Tibial artery (tissue), 4 donors: ENCODE measurements at regions not wholly inside any gene's neighbourhood (a gene's known extent, or its start where the extent isn't known, plus 50 kb on each side); places are given as distances from the start of the nearest gene placed in this dataset.
A peak's percentile ranks its signal among the peaks of the same experiment; 100 is the strongest.
"Not testable (repeated sequence)": the region's sequence is repeated elsewhere in the genome, so short reads cannot be mapped to it uniquely, and the experiment has no call there.

Source experiments
- DNase-seq, 2 donors: peaks; one replicate each; pipeline ENCODE4 v3.0.0-alpha.2; 2019
- H3K27ac ChIP-seq, 2 donors: fragments of 200-600 bp; sonication (generic) in 1 of 2; 1 replicate in 1 of 2; 2 replicates in 1 of 2; pipeline ENCODE4 v1.5.1; 2018 to 2019; ENCODE audit warnings: mild to moderate bottlenecking in 1 of 2
- H3K27me3 ChIP-seq, 2 donors: fragments of 200-600 bp; sonication (generic) in 1 of 2; one replicate each; pipeline versions ENCODE4 v1.5.1 to v1.6.0; 2016 to 2019
- H3K36me3 ChIP-seq, 3 donors: fragments of 200-600 bp; sonication (generic) in 2 of 3; one replicate each; pipeline ENCODE4 v1.5.1; 2016 to 2019; ENCODE audit warnings: mild to moderate bottlenecking in 2 of 3
- H3K4me1 ChIP-seq, 4 donors: fragments of 200-600 bp; sonication (generic) in 2 of 4; 1 replicate in 3 of 4; 2 replicates in 1 of 4; pipeline ENCODE4 v1.5.1; 2016 to 2019
- H3K4me3 ChIP-seq, 2 donors: fragments of 200-600 bp; sonication (generic) in 1 of 2; 1 replicate in 1 of 2; 2 replicates in 1 of 2; pipeline ENCODE4 v1.5.1; 2018 to 2019; ENCODE audit warnings: mild to moderate bottlenecking in 2 of 2
- H3K9me3 ChIP-seq, 3 donors: fragments of 200-600 bp; sonication (generic) in 1 of 3; one replicate each; pipeline ENCODE4 v1.5.1; 2016 to 2019
- intact Hi-C: fragments of 100-400 bp; cut with DNase I; formaldehyde crosslinking; loops from one replicate; pipeline ENCODE4 v1.15.0; 2023; ENCODE audit warnings: low total_unique reads
- TF ChIP-seq, protein P1 (sequence below), 2 experiments: fragments of 200-600 bp in 1 of 2; fragments of 450-650 bp in 1 of 2; IDR thresholded peaks; one replicate each; pipeline ENCODE4 v1.5.1; 2017 to 2019; ENCODE audit warnings: antibody characterized with exemption in 2 of 2, mild to moderate bottlenecking in 1 of 2, moderate library complexity in 1 of 2

DNA sequence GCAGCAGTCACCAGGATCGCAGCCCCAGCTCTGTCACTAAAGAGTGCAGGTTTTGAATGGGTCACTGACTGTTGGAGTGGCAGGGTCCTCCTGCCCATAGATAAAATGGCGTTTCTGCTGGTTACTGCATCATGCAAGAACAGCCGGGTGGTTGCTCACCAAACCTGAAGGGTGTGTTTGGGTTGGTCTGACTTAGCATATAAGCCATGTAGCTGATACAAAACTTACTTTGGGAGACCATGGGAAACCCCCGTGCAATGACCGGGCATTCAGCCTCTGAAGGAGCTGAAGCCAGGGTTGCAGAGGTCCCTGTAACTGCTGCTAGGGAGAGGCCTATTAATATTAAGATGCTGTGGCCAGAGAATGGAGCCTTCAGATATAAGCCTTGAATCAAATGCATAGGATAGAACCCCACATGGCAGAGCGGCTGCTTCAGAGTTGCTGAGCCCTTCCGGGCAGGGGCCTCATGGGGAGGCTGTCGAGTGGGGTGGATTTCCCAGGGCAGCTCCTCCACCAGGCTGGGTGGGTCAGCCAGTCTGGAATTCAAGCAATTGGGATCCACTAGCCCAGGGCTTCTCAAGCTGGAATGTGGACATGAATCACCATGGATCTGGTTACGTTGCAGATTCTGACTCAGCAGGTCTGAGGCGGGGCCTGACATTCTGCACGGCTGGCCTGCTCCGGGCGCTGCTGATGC is 70.9 kb upstream of the CTBP2 start:
- H3K4me1 ChIP-seq: no peaks in the 10 kb centered on the region
- intact Hi-C loops: no loop called here
- H3K36me3 ChIP-seq: no peaks in the 10 kb centered on the region
- TF ChIP-seq, protein P1, sequence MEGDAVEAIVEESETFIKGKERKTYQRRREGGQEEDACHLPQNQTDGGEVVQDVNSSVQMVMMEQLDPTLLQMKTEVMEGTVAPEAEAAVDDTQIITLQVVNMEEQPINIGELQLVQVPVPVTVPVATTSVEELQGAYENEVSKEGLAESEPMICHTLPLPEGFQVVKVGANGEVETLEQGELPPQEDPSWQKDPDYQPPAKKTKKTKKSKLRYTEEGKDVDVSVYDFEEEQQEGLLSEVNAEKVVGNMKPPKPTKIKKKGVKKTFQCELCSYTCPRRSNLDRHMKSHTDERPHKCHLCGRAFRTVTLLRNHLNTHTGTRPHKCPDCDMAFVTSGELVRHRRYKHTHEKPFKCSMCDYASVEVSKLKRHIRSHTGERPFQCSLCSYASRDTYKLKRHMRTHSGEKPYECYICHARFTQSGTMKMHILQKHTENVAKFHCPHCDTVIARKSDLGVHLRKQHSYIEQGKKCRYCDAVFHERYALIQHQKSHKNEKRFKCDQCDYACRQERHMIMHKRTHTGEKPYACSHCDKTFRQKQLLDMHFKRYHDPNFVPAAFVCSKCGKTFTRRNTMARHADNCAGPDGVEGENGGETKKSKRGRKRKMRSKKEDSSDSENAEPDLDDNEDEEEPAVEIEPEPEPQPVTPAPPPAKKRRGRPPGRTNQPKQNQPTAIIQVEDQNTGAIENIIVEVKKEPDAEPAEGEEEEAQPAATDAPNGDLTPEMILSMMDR (IDR thresholded peaks at IDR 0.05): no peak
- H3K4me3 ChIP-seq: no peak overlapping the region
- peaks cover 0 to 7% of the 10 kb centered on the region in 2 donors for H3K27me3 ChIP-seq
- no peak overlapping the region for H3K27ac ChIP-seq
- H3K9me3 ChIP-seq: no peaks in the 10 kb centered on the region
- no peak for DNase-seq

DNA sequence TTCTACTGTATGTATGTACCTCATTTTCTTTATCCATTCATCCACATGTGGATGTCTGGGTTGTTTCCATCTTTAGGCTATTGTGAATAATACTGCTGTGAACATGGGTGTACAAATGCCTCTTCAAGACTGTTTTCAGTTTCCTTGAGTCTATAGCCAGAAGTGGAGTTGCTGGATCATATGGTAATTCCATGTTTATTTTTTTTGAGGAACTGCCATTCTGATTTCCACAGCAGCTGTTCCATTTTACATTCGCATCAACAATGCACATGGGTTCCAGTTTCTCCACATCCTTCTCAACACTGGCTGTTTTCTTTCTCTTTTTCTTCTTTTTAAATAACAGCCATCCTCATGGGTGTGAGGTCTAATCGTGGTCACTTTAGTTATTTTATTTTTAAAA is 69.9 kb upstream of the CTBP2 start:
- DNase-seq: no peak
- H3K4me3 ChIP-seq: no peak overlapping the region
- intact Hi-C loops: no loop called here
- no peaks in the 10 kb centered on the region for H3K36me3 ChIP-seq
- H3K4me1 ChIP-seq: no peaks in the 10 kb centered on the region
- TF ChIP-seq, protein P1 (IDR thresholded peaks at IDR 0.05): no peak
- H3K27me3 ChIP-seq: peaks cover 0 to 5% of the 10 kb centered on the region in 2 donors
- no peak overlapping the region for H3K27ac ChIP-seq
- no peaks in the 10 kb centered on the region for H3K9me3 ChIP-seq

DNA sequence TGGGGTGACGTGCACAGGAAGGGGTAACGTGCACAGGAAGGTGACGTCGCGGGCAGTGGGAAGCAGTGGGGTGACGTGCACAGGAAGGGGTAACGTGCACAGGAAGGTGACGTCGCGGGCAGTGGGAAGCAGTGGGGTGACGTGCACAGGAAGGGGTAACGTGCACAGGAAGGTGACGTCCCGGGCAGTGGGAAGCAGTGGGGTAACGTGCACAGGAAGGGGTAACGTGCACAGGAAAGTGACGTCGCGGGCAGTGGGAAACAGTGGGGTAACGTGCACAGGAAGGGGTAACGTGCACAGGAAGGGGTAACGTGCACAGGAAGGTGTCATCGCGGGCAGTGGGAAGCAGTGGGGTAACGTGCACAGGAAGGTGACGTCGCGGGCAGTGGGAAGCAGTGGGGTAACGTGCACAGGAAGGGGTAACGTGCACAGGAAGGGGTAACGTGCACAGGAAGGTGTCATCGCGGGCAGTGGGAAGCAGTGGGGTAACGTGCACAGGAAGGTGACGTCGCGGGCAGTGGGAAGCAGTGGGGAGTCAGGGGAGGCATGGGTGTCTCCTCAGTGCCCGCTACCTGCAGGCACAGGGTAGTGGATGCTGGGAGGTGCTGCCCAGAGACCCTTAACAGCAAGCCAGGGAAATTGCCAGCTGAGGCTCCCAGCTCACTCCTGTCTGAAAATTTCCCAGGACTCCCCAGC is 68.0 kb upstream of the CTBP2 start:
- DNase-seq, H3K27me3 ChIP-seq, H3K4me1 ChIP-seq, H3K9me3 ChIP-seq, H3K27ac ChIP-seq, intact Hi-C loops, H3K36me3 ChIP-seq, H3K4me3 ChIP-seq: not testable (repeated sequence)

DNA sequence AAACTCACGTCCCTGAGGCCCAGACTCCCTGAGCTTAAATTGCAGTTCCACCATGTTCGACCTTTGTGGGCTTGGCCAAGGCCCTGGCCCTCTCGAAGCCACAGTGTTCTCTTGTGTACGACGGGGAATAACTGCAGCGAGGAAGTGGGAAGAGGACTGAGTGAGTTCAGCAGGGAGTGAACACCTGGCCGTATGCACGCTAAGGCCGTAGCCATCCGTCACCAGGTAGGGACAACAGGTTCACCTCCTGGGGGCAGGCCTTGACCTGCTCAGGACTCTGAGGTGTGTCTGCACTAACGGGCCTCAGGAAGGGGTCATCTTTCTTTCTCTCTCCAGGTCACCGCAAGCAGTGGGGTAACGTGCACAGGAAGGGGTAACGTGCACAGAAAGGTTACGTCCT is 67.2 kb upstream of the CTBP2 start:
- peak in 1 of 2 donors; percentile 27 for DNase-seq
- peaks cover 0 to 8% of the 10 kb centered on the region in 2 donors for H3K27me3 ChIP-seq
- no peaks in the 10 kb centered on the region for H3K36me3 ChIP-seq
- no peaks in the 10 kb centered on the region for H3K4me1 ChIP-seq
- no peak overlapping the region for H3K4me3 ChIP-seq
- TF ChIP-seq, protein P1 (IDR thresholded peaks at IDR 0.05): no peak
- no peak overlapping the region for H3K27ac ChIP-seq
- H3K9me3 ChIP-seq: no peaks in the 10 kb centered on the region
- intact Hi-C loops: no loop called here

DNA sequence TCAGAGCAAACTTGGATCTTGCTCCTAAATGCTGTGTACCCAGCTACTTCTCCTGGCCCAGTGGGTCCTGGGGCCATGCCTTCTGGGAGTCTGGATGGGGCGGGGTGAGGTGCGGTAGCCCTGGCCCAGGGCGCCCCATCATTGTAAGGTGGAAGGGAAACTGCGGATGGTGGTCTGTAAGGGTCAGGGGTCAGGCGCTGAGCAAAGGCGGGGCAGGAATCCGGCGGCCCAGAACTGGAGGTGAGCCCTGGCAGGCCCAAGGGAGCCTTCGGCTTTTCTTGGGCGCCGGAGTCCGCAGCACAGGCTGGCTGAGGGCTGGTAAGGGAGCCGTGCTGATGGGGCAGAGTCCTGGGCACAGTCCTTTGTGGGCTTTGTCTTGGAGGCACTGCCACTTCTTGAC is 66.5 kb upstream of the CTBP2 start:
- TF ChIP-seq, protein P1 (IDR thresholded peaks at IDR 0.05): no peak
- intact Hi-C loops: no loop called here
- no peaks in the 10 kb centered on the region for H3K4me1 ChIP-seq
- peaks cover 0 to 9% of the 10 kb centered on the region in 2 donors for H3K27me3 ChIP-seq
- H3K27ac ChIP-seq: no peak overlapping the region
- H3K9me3 ChIP-seq: no peaks in the 10 kb centered on the region
- DNase-seq: peak in 1 of 2 donors; percentile 45
- H3K36me3 ChIP-seq: no peaks in the 10 kb centered on the region
- H3K4me3 ChIP-seq: no peak overlapping the region

DNA sequence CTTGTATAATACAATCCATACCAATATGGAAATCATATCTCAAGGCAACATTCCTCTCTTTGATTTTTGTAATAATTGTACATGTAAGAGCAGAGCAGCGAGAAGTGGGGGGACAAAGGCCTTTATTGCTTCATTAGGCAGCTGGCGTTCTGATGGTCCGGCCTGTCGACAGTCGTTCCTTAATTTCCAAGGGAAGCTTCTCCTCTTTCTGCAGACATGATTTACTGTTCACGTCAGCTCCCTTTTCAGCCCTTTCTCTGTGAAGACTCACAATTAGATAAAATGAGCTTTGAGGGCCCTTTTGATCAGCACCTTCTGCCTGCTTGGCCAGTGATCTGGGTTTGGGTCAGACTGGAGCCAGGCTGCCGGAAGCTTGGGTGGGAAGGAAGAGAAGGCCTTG is 65.6 kb upstream of the CTBP2 start:
- TF ChIP-seq, protein P1 (IDR thresholded peaks at IDR 0.05): no peak
- H3K4me1 ChIP-seq: no peaks in the 10 kb centered on the region
- H3K27me3 ChIP-seq: peaks cover 0 to 9% of the 10 kb centered on the region in 2 donors
- H3K4me3 ChIP-seq: no peak overlapping the region
- H3K9me3 ChIP-seq: no peaks in the 10 kb centered on the region
- intact Hi-C loops: no loop called here
- no peak for DNase-seq
- H3K36me3 ChIP-seq: no peaks in the 10 kb centered on the region
- no peak overlapping the region for H3K27ac ChIP-seq
